HG03064 (cell line): ENCODE measurements at regions not wholly inside any gene's neighbourhood (a gene's known extent, or its start where the extent isn't known, plus 50 kb on each side); places are given as distances from the start of the nearest gene placed in this dataset.

Source experiments
- ATAC-seq: cut with Tn5 transposase; IDR thresholded peaks from one replicate; pipeline ENCODE4 v1.9.1; 2021; ENCODE audit warnings: low read depth; ENCODE audit not compliant: unreplicated experiment

DNA sequence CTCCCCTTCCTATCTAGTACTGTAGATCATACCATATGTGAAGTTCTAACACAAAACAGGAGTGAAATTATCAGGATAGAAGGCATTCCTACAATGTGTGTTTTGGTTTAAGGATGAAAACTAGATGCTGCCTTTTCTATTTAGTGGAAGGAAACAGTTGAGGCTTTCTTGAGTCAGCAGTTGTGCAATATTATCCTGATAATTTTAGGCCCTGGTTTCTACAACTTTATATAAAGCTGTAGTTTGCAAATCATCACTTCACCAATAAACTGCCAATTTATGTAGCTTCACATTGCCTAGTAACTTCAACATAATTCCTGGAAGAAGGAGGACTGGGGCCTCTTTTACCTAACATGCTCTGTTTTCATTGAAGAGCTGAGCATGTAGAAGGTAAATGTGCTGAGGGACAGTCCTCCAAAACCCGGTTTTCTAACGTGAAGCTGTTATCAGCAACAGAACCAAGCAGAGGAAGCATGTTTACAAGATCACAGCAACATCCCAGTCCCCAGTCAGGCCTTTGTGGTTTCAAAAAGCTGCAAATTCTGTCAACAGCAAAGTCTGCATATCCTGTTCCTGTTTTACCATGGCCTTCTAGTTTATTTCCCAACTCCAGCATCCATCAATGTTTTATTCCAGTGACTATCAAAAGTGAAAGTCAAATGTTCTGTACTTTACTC, 513.4 kb upstream of the MEF2C start:
- ATAC-seq = peak; percentile 56

DNA sequence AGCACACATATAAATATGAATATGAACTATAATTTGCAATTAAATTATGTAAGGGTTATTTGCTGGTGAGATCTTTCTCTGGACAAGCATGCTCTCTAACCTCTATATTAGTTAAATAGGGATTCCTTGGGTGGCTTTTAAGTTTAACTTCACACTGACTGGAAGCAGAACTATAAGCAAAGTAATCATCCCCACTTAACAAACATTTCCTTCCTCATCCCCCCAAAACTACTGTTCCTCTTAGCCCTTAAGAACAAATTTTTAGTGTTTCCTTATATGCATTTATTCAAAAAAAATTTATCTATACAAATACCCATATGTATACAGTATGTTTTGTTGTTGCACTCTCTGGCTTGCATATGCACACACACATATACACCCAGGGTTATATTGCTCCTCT, 512.1 kb upstream of the MEF2C start:
- ATAC-seq = no peak

DNA sequence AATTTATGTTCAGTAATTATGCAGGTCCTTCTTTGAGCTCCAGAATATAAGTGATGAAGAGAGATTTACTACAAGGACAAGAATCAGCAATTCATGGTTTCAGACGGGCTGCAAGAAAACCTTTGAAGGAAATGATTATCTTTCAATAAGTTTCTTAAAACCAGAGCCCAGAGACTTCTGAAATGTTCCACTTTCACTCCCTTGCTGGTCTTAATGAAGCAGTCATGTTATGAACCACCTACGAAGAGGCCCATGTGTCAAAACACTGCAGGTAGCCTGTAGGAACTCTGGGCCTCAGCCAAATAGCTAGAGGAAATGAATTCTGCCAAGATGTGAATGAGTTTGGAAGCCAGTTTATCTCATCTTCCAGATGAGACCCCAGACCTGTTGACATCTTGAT, 505.9 kb upstream of the MEF2C start:
- no peak for ATAC-seq

DNA sequence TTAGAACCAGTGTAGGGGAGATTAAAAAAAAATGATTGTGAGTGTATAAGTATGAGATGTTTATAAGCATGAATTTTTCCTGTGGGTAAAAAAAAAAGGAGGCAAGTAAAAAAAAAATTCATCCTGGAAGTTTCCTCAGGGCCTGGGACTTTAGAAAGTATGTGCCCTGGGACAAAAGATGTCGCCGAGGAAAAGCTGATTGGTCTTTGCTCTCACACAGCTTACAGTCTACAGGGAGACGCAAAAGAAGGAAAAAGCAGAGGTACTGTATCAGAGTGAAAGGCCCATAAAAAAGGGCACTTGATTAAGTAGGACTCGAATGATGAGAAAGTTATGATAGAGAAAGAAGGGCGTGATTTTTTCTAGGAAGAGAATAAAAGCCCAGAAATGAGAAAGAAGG, 501.4 kb upstream of the MEF2C start:
- no peak for ATAC-seq

DNA sequence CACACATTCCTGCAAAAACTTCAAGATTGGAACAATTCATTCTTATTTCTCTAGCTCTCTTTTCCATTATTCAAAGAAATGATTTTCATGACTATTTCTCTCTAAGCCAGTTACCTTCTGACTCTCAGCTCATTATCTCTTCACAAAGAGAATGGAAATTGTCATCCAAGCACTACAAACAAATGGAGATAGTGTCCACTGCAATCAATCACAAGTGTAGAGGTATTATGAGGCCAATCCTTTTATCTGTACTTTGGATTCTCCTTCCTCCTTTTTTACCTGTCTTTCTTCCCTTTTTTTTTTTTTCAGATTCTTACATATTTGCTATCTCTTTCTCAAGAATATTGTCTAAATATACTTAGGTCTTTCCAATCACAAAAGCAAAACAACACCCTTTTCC, 497.7 kb upstream of the MEF2C start:
- no peak for ATAC-seq

DNA sequence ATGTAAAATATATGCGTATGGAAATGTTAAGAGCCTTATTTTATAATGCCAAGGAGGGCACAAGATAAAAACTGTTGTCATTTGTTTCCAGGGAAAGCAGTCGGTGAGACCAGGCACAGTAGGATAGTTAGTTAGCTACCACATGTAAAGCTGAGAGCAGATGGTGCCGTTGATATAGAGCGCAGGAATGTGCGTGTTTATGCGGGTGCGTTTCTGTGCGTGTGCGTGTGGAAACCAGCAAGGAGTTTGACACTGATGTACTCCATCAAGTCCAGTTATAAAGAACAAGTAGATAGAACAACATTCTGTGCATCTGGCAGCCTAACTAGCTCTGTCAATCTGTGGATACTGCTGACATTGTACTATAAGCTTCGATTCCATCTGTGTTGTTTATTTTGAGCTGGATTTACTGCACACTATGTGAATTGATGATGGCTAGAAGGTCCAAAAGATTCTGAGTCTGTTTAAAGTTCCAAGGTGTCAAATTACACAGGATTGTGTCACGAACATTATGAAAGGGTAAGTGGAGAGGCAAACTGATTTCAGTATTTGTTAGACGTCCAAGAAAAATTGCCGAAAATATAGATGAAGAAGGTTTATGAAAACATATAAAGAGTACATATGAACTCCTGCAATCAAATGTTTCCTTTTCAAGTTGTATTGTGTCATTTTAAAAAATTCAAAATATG, 494.9 kb upstream of the MEF2C start:
- ATAC-seq = no peak

DNA sequence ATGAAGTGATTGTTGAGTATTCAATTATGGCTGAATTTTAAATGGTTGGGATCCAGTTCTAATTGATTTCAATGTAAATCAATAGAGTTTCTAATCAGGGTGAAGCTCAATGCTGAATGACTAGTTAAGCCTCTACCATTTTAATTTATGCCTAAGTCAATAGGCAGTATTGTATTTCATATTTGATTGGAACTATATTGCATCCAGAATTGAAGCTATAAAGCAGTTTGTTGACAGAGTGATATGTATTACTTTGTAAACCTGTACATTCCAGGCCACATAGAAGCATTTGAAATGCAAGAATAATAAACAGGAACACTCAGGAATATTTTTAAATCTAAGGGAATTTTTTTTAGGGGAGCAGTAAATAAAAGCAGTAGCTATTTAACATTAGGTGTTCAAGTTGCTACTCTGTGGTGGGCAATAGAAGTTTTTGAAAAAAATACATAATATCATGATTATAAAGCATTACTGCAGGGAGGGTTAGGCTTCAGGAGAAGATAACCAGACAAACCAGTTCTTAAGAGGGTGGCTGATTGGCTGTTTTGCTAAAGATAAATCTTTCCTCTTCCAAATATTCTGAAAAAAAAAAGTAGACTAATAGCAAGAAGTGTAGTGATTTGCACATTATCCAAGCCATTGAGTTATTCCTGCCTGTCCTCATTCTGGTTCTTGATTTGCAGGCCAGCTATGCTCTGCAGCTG, 492.0 kb upstream of the MEF2C start:
- no peak for ATAC-seq

DNA sequence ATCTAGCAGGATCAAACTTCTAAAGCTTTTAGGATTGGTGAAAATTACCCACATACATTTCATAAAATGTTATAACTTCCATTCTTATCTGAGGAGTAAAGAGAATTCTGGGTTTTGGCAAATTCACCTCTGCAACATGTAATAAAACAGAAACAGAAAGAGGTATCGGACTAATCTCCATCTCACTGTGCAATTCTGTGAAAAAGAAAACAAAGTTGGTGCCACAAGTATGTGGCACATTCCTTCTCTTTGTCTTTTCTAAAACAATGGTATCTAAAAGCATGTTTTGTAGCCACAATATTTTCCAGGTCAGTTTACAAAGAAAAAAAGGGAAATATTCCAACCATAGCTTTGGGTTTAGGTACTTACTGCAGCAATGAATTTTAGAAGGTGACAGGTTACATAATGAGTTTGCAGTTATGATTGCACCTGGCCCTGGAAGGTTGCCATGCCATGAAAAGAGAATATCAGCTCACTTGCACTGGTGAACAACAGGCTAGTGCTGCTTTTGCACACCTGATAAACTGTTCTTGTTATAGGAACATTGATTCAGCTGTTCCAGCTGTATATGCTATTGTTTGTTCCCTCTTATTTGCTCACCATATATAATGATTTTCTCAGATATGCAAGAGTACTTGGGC, 491.3 kb upstream of the MEF2C start:
- no peak for ATAC-seq

DNA sequence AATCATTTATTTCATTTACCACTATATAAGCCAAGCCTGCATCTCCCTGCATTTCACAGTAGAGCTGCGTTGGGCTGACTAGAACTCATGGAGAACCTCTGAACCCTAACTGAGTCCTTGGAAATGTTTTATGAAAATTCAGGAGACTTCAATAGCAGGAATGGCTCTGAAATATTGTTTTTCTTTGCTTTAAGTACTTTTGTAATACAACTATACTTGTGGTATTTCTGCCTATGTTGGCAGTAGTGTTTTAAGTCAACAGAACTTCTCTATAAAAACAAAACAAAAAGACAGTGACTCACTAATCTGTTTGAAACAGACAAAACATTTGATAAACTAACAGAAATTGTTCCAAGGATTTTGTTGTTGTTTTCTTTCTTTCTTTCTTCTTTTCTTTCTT, 489.2 kb upstream of the MEF2C start:
- ATAC-seq = no peak

DNA sequence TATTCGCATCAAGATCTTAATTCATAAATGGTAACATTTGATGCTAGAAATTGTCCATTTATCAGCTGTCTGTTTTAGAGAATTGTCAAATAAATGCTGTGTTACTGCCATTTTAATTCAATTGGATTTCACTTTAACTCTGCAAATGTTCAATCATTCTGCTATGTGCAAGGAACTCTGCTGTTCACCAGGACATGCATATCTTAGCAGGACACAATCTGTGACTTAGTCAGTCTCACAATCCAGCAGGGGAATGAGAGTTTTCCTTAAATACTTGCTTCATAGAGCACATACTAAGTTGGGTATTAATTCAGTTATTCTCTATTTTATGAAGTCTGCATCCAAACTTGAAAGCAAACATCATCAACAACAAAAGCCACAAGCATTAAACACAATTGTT, 488.7 kb upstream of the MEF2C start:
- no peak for ATAC-seq

DNA sequence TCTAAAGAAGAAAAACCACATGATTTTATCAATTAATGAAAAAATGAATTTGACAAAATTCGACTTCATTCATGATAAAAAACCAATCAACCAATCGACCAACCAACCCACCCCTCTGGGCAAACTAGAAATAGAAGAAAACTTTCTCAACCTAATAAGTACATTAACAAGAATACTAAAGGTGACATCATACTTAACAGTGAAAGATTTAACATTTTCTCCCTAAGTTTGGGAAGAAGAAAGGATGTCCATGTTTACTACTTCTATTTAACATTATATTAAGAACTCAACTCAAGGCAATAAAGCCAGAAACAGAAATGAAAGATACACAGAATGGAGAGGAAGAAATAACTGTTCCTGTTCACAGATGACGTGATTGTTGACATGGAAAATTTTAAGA, 476.1 kb upstream of the MEF2C start:
- ATAC-seq = no peak

DNA sequence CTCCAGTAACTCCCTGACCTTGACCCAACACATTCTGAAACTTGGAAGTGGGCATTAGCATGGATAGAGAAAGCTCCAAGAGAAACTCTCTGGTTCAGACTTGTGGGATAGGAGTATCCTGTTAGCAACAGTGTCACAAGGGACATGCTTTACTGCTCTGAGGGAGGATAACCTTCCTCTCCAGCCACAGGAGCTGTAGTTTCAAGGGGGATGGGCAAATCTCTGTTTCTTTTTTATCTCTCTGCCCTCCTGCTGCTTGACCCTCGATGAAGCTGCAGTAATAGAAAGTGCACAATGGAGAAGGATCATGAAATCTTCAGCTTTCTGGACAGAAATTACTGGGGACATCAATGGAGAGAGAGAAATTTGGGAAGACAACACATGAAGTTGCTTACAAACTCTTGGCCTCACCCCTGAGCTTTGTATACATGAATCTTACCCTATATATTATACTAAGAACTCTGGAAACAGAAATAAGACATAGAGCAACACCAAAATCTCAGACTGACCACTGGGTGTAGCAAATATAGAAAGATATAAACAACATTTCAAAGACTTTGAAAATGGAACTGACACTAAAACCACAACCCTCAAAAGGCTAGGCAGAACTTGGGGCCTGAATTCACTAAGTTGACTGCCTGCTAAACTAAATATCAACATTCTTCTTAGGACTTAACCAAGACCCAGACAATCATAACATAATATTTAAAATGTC, 471.0 kb upstream of the MEF2C start:
- peak; percentile 58 for ATAC-seq

DNA sequence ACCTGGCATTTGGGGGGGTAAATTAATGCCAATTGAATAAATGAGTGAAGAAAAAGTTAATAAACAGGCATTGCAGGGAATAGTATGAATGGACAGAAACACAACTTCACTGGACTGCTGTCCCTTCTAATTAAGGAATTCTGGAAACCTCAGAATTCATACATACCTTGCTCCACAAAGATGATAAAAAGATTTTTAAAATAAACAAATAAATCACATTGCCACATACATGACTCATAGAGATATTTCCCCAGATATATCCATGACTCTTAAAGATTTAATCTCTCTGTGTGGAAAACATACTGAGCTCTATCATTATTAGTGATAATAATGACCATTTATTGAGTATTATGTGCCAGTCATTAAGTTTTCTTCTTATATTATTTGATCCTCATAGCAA, 469.0 kb upstream of the MEF2C start:
- no peak for ATAC-seq

DNA sequence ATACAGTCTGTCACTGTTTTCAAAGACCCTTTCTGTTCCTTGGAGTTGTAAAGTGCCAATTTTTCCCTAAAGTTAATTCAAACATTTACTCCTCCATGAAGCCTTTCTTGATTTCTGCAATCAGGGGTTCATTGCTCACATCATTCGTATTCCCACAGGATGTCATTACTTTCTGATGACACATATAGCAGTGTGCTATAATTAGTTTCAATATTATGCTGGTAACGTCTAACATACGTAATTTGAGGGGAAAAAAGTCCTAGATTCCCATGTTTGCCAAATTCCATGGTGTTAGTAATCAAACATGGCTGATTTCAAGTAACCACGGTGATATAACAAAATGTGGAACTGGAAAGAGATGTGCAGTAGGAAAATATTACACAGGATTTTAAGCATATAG, 468.2 kb upstream of the MEF2C start:
- ATAC-seq = no peak

DNA sequence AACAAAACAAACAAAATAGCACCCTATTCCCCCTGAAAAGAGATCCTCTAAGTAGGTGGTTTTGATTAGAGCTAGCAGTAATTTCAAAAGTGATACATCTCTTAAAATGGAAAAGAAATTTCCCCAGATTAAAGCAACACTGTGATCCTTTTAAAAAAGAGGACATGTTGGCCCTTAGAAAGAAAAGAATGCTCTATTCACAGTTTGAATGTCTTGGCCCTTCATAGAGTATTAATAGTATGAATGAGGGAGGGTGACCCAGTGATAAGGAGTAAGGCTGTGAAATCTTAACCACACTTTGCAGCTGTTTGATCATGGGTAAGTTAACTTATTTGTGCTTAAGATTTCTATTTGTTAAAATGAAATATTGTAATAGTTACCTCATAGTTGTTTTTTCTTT, 467.7 kb upstream of the MEF2C start:
- ATAC-seq = no peak

DNA sequence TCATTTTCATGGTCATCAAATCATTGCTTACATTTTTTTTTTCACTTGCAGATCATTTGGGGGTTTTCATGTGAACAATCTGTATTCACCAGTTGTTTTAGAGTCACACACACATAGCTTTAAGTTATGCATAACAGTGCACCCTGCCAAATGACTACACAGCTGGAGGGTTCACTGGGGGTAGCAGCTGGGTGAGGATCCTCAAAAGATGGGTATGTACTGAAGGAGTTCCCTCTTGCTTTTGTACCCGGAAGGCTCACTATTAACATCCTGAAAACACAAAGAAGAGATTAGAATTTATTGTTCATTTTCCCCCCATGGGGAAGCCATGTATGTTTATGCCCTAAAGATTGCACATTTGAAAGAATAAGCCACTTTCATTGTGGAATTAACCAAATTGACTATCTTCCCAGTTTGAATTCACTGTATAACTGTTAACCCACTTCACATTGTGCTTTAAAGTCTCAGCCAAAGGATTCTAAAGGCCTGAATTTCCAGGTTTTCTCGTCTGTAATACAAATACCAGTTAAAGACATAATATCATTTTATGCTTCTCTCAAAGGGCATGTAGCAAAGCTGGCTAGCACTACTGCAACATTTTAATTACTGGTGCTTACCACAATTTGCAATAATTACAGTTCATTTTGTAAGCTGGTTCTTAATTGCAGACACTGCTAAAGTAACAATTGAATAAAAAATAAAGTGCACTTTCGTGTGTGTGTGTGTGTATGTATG, 466.4 kb upstream of the MEF2C start:
- no peak for ATAC-seq

DNA sequence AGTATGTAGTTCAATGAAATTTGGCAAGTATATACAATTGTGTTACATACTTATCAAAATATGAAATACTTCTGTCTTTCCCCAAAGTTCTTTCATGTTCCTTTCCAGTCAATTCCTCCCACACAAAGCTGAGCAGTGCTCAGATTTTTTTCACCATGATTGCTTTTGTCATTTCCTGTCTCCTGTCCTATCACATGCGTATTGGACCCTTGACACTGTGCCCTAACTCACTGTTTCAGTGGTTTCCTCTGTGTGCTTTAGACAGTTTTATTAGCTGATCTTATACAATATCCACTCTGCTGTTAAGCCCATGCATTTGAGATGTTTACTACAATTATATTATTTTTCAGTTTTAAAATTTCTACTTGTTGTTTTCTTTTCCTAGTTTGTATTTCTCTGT, 463.6 kb upstream of the MEF2C start:
- no peak for ATAC-seq

DNA sequence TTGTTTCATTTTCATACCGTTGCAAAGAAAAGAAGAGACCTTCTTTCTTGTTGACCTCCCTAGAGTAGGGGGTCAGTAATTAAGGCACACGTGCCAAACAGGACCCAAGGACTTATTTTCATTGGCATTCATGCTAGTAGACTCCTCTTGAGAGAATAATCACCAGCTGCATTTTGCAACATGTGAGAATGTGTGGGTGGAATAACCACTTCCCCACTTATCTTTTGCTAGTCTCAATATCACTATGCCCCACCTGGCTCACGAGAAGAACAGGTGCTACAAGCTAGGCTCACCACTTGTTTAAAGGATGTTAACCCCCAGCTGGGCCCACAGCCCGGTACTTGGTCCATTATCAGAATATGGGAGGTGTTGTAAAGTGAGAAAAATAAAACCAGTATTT, 460.7 kb upstream of the MEF2C start:
- peak; percentile 90 for ATAC-seq

DNA sequence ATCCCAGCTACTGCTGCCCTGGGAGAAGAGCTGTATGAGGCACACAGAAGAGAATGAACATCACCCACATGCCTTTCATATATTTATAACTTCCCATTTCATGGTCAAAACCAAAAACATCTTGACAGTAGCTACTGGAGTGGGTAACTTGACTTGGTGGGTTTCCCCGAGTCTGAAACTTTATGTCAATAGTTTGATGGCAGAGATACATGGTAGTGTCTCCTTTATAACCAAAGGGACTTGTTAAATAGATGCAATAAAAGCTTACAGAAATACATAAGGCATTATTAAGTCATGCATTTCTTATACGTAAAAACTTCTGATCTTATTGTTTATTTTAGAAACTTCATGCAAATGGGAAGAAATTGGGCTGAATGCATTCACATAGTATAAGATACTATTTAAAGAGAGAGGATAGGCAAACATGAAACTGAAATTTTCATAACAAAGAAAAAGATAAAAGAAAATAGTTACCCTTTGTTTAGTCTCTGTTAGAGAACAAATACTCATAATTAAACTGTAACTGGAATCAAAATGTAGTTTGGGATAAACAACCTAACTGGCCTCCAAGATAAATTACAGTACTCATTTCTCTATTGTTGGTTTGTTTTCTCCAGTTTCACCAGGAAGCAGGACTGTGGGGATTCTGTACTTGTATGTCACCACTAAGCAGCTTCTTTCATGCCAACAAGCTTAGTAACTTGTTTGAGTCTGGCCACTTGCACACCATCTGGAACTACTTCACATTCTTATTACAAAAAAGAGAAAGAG, 459.3 kb upstream of the MEF2C start:
- ATAC-seq = peak; percentile 34
